B cell (primary cell): ENCODE measurements at regions not wholly inside any gene's neighbourhood (a gene's known extent, or its start where the extent isn't known, plus 50 kb on each side); places are given as distances from the start of the nearest gene placed in this dataset.

Experiments
- ATAC-seq: fragments of 200-7000 bp; cut with Tn5 transposase; one replicate; pipeline ENCODE4 v1.10.0; 2021; ENCODE audit warnings: low read depth, mild to moderate bottlenecking, moderate number of reproducible peaks, moderate library complexity
- CTCF ChIA-PET: fragments of 350-600 bp; sonication (Branson Sonifier 250); formaldehyde crosslinking; loops from one replicate; lab custom pipeline; 2021; ENCODE audit warnings: antibody characterized with exemption, inconsistent platforms; lab: Charles Lee
- POLR2A ChIA-PET: fragments of 350-600 bp; sonication (Branson Sonifier 250); formaldehyde crosslinking; loops from one replicate; lab custom pipeline; 2021; ENCODE audit warnings: antibody characterized with exemption; lab: Charles Lee
- DNase-seq: peaks from one replicate; pipeline ENCODE4 v3.0.0; 2013
- H2AFZ ChIP-seq: 2 replicates; pipeline ENCODE4 v1.6.1; 2012; ENCODE audit warnings: mild to moderate bottlenecking, low read depth, low read length; ENCODE audit not compliant: insufficient read depth, poor library complexity, severe bottlenecking
- H3K27ac ChIP-seq, 2 donors: 1 replicate in 1 of 2; 2 replicates in 1 of 2; pipeline ENCODE4 v1.5.1; 2012 to 2013; ENCODE audit warnings: low read length in 2 of 2, mild to moderate bottlenecking in 2 of 2, moderate library complexity in 1 of 2
- H3K27me3 ChIP-seq, 4 experiments: fragments of 200-600 bp in 1 of 4; sonication (generic) in 1 of 4; replicated peaks in 1 of 4; 1 replicate in 2 of 4; 2 replicates in 2 of 4; pipeline versions ENCODE4 v1.6.1 to v1.7.0; 2013 to 2016; ENCODE audit warnings: low read length in 3 of 4, mild to moderate bottlenecking in 2 of 4, mixed read lengths in 1 of 4, moderate library complexity in 1 of 4; ENCODE audit not compliant: insufficient read depth in 4 of 4, control insufficient read depth in 3 of 4; ENCODE audit errors: control extremely low read depth in 1 of 4
- H3K36me3 ChIP-seq, 2 experiments: replicated peaks in 1 of 2; 1 replicate in 1 of 2; 2 replicates in 1 of 2; pipeline versions ENCODE4 v1.6.1 to v1.7.1; 2013; ENCODE audit warnings: low read length in 1 of 2; ENCODE audit not compliant: insufficient read depth in 2 of 2, control insufficient read depth in 1 of 2; ENCODE audit errors: control extremely low read depth in 1 of 2, extremely low read depth in 1 of 2
- H3K4me1 ChIP-seq, 2 donors: fragments of 200-600 bp in 1 of 2; sonication (generic) in 1 of 2; 1 replicate in 1 of 2; 2 replicates in 1 of 2; pipeline versions ENCODE4 v1.5.1 to v1.6.1; 2013 to 2017; ENCODE audit warnings: low read length in 2 of 2; ENCODE audit not compliant: control insufficient read depth in 2 of 2, insufficient read depth in 2 of 2
- H3K4me2 ChIP-seq: replicated peaks from 2 replicates; pipeline ENCODE3; 2012; ENCODE audit warnings: mild to moderate bottlenecking, low read depth, low read length; ENCODE audit not compliant: poor library complexity, severe bottlenecking
- H3K4me3 ChIP-seq, 5 experiments: fragments of 200-600 bp in 1 of 5; sonication (generic) in 1 of 5; 1 replicate in 3 of 5; 2 replicates in 2 of 5; pipeline versions ENCODE4 v1.5.1 to v1.7.0; 2011 to 2016; ENCODE audit warnings: low read length in 4 of 5, mild to moderate bottlenecking in 4 of 5, low read depth in 2 of 5, control low read depth in 1 of 5, moderate library complexity in 1 of 5; ENCODE audit not compliant: insufficient read depth in 1 of 5; ENCODE audit errors: control extremely low read depth in 1 of 5, extremely low read depth in 1 of 5
- H3K79me2 ChIP-seq: fragments of 200-600 bp; sonication (generic); one replicate; pipeline ENCODE4 v1.6.0; 2016; ENCODE audit warnings: low read length; ENCODE audit not compliant: control insufficient read depth, insufficient read depth
- H3K9ac ChIP-seq: fragments of 200-600 bp; sonication (generic); 2 replicates; pipeline ENCODE4 v1.6.1; 2017; ENCODE audit warnings: mild to moderate bottlenecking, low read length, moderate library complexity
- H3K9me3 ChIP-seq, 3 donors: one replicate each; pipeline versions ENCODE4 v1.6.1 to v1.7.1; 2013; ENCODE audit warnings: low read length in 2 of 3; ENCODE audit not compliant: control insufficient read depth in 2 of 3, insufficient read depth in 1 of 3; ENCODE audit errors: control extremely low read depth in 1 of 3
- H4K20me1 ChIP-seq: 2 replicates; pipeline ENCODE4 v1.6.0; 2012; ENCODE audit warnings: mild to moderate bottlenecking, low read length; ENCODE audit not compliant: insufficient read depth, control insufficient read depth, poor library complexity, severe bottlenecking
- H3K27ac Mint-ChIP-seq: one replicate; pipeline ENCODE4 v1.8.0; 2021; ENCODE audit warnings: mixed read lengths
- H3K27me3 Mint-ChIP-seq: one replicate; pipeline ENCODE4 v1.8.0; 2021; ENCODE audit warnings: mixed read lengths
- H3K4me1 Mint-ChIP-seq: one replicate; pipeline ENCODE4 v1.8.0; 2021; ENCODE audit warnings: mixed read lengths
- H3K4me3 Mint-ChIP-seq: one replicate; pipeline ENCODE4 v1.8.0; 2021; ENCODE audit warnings: mixed read lengths
- H3K9me3 Mint-ChIP-seq: one replicate; pipeline ENCODE4 v1.8.0; 2022; ENCODE audit warnings: mixed read lengths; ENCODE audit not compliant: insufficient read depth
- EZH2 ChIP-seq: IDR thresholded peaks from 2 replicates; pipeline ENCODE4 v1.6.1; 2012; ENCODE audit warnings: borderline replicate concordance, low read depth, mild to moderate bottlenecking, moderate library complexity, low read length; ENCODE audit not compliant: insufficient read depth, poor library complexity, severe bottlenecking
- WGBS: methylation state at CpG from one replicate; pipeline ENCODE4 v1.1.5; 2013; ENCODE audit warnings: missing lambda C conversion rate; ENCODE audit not compliant: insufficient coverage; 5-methylcytosine and 5-hydroxymethylcytosine counted together
- intact Hi-C: fragments of 100-400 bp; cut with micrococcal nuclease; formaldehyde crosslinking; loops from one replicate; pipeline ENCODE4 v1.10.0; 2022
- TF ChIP-seq, protein P1 (sequence below): fragments of 200-600 bp; IDR thresholded peaks from one replicate; pipeline ENCODE4 v1.8.0; 2022; ENCODE audit warnings: antibody characterized with exemption, mild to moderate bottlenecking

DNA sequence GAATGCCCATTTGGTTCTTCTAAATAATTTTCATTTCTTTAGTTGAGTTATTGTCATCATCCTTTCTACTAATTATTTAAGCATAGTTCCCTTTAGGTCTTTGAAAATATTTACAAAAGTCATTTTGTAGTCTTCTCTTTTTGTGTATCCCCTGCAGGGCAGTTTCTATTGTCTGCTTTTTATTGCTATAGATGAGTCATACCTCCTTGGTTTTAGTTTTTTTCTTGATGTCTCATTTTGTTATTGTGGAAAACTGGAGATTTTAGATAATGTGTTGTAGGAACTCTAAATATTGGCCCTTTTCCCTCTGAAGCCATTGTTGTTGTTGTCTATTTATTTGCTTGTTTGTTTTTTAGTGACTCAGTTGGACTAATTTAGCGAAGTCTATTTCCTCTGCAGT, 387.9 kb downstream of the NUF2 start:
- H3K27ac ChIP-seq, result no peak overlapping the region
- no peaks in the 10 kb centered on the region for H4K20me1 ChIP-seq
- Mint-ChIP-seq H3K27me3 (no peaks in the 10 kb centered on the region), H3K9me3 (no peaks in the 10 kb centered on the region), H3K27ac (no peak overlapping the region), H3K4me3 (no peak overlapping the region), H3K4me1 (no peaks in the 10 kb centered on the region)
- H3K4me2 ChIP-seq, result no peak overlapping the region
- no peaks in the 10 kb centered on the region for H3K79me2 ChIP-seq
- H3K4me3 ChIP-seq, result no peak overlapping the region
- ATAC-seq, result no peak
- TF ChIP-seq, protein P1, sequence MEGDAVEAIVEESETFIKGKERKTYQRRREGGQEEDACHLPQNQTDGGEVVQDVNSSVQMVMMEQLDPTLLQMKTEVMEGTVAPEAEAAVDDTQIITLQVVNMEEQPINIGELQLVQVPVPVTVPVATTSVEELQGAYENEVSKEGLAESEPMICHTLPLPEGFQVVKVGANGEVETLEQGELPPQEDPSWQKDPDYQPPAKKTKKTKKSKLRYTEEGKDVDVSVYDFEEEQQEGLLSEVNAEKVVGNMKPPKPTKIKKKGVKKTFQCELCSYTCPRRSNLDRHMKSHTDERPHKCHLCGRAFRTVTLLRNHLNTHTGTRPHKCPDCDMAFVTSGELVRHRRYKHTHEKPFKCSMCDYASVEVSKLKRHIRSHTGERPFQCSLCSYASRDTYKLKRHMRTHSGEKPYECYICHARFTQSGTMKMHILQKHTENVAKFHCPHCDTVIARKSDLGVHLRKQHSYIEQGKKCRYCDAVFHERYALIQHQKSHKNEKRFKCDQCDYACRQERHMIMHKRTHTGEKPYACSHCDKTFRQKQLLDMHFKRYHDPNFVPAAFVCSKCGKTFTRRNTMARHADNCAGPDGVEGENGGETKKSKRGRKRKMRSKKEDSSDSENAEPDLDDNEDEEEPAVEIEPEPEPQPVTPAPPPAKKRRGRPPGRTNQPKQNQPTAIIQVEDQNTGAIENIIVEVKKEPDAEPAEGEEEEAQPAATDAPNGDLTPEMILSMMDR, result no peak
- TF ChIP-seq EZH2, result no peak
- POLR2A ChIA-PET, result no interaction called here
- DNase-seq, result no peak
- H3K36me3 ChIP-seq, result no peaks in the 10 kb centered on the region
- no peaks in the 10 kb centered on the region for H3K9me3 ChIP-seq
- no CpG with 5 or more reads among the region's 1 CpG for WGBS
- no peaks in the 10 kb centered on the region for H3K4me1 ChIP-seq
- H3K27me3 ChIP-seq, result no peaks in the 10 kb centered on the region
- H3K9ac ChIP-seq, result no peak overlapping the region
- intact Hi-C loops, result no loop called here
- no peak overlapping the region for H2AFZ ChIP-seq
- CTCF ChIA-PET, result no interaction called here

DNA sequence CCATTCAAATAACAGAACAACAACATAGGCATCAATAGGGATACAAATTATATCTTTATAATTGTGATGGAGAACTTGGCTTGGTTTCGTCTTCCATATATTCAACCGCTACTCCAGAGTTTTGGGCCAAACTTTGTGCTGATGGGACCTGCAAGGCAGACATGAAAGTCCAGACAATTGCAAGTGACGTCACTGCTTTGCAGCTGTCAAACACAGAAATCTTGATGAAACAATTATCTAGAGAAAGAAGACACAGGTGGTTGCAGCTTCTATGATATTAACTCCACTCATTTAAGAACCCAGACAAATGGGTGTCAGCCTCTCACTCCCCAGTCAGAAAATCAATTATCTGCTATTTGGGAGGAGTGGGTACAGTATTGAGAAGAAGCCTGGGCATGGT, 390.6 kb downstream of the NUF2 start:
- Histone ChIP-seq H3K4me1 (no peaks in the 10 kb centered on the region), H4K20me1 (no peaks in the 10 kb centered on the region), H3K9me3 (no peaks in the 10 kb centered on the region), H3K27me3 (no peaks in the 10 kb centered on the region), H3K9ac (no peak overlapping the region), H3K27ac (no peak overlapping the region), H3K4me3 (no peak overlapping the region), H3K4me2 (no peak overlapping the region), H2AFZ (no peak overlapping the region), H3K36me3 (no peaks in the 10 kb centered on the region), H3K79me2 (no peaks in the 10 kb centered on the region)
- ATAC-seq, result no peak
- TF ChIP-seq EZH2, result no peak
- TF ChIP-seq, protein P1, result no peak
- no peaks in the 10 kb centered on the region for H3K4me1 Mint-ChIP-seq
- no peaks in the 10 kb centered on the region for H3K27me3 Mint-ChIP-seq
- intact Hi-C loops, result no loop called here
- DNase-seq, result no peak
- WGBS, result 0% methylated on average over 1 of the region's 3 CpGs
- H3K4me3 Mint-ChIP-seq, result no peak overlapping the region
- ChIA-PET POLR2A (no interaction called here), CTCF (no interaction called here)
- no peak overlapping the region for H3K27ac Mint-ChIP-seq
- no peaks in the 10 kb centered on the region for H3K9me3 Mint-ChIP-seq
